Mesenchymal stem cell (in vitro differentiated cells and primary cell): ENCODE measurements at regions not wholly inside any gene's neighbourhood (a gene's known extent, or its start where the extent isn't known, plus 50 kb on each side); places are given as distances from the start of the nearest gene placed in this dataset.

ENCODE experiments used
- DNase-seq: peaks from one replicate; pipeline ENCODE4 v3.0.0-alpha.2; 2013
- H2AFZ ChIP-seq: one replicate; pipeline ENCODE4 v1.6.1; 2013; ENCODE audit warnings: low read depth, mild to moderate bottlenecking, control low read depth, inconsistent platforms, low read length, moderate library complexity
- H2AK5ac ChIP-seq: 2 replicates; pipeline ENCODE4 v1.6.1; 2013; ENCODE audit warnings: low read length, moderate library complexity, mild to moderate bottlenecking, inconsistent platforms; ENCODE audit not compliant: severe bottlenecking
- H2BK120ac ChIP-seq: one replicate; pipeline ENCODE4 v1.6.1; 2013; ENCODE audit warnings: low read depth, mild to moderate bottlenecking, inconsistent platforms, low read length, moderate library complexity
- H2BK12ac ChIP-seq, 2 experiments: one replicate each; pipeline ENCODE4 v1.6.1; 2013; ENCODE audit warnings: inconsistent platforms in 2 of 2, low read length in 2 of 2, mild to moderate bottlenecking in 2 of 2, moderate library complexity in 2 of 2, control low read depth in 1 of 2
- H2BK15ac ChIP-seq: one replicate; pipeline ENCODE4 v1.6.1; 2013; ENCODE audit warnings: mild to moderate bottlenecking, low read depth, inconsistent platforms; ENCODE audit not compliant: poor library complexity, severe bottlenecking
- H2BK5ac ChIP-seq: 2 replicates; pipeline ENCODE4 v1.6.1; 2013; ENCODE audit warnings: low read depth, mild to moderate bottlenecking, low read length, control low read depth, inconsistent platforms; ENCODE audit not compliant: poor library complexity, severe bottlenecking
- H3K14ac ChIP-seq, 2 experiments: one replicate each; pipeline ENCODE4 v1.6.1; 2013; ENCODE audit warnings: inconsistent platforms in 2 of 2, low read length in 2 of 2, control low read depth in 1 of 2, mild to moderate bottlenecking in 1 of 2, moderate library complexity in 1 of 2
- H3K18ac ChIP-seq, 2 experiments: one replicate each; pipeline ENCODE4 v1.6.1; 2013; ENCODE audit warnings: inconsistent platforms in 2 of 2, low read length in 2 of 2, control low read depth in 1 of 2, low read depth in 1 of 2, mild to moderate bottlenecking in 1 of 2
- H3K23ac ChIP-seq, 2 experiments: one replicate each; pipeline ENCODE4 v1.6.1; 2013; ENCODE audit warnings: inconsistent platforms in 2 of 2, low read length in 2 of 2, mild to moderate bottlenecking in 2 of 2, moderate library complexity in 2 of 2, control low read depth in 1 of 2
- H3K27ac ChIP-seq: 2 replicates; pipeline ENCODE4 v1.5.1; 2013; ENCODE audit warnings: mild to moderate bottlenecking, moderate library complexity, low read length, control low read depth, inconsistent platforms; ENCODE audit not compliant: poor library complexity, severe bottlenecking
- H3K27me3 ChIP-seq, 2 experiments: 2 replicates each; pipeline versions ENCODE4 v1.6.1 to v1.7.0; 2013; ENCODE audit warnings: low read length in 2 of 2, mild to moderate bottlenecking in 2 of 2, moderate library complexity in 2 of 2, control low read depth in 1 of 2, inconsistent platforms in 1 of 2; ENCODE audit not compliant: control insufficient read depth in 1 of 2, insufficient read depth in 1 of 2
- H3K36me3 ChIP-seq, 2 experiments: 2 replicates each; pipeline versions ENCODE4 v1.6.1 to v1.7.0; 2013; ENCODE audit warnings: low read length in 2 of 2, control low read depth in 1 of 2, inconsistent platforms in 1 of 2, low read depth in 1 of 2, mild to moderate bottlenecking in 1 of 2; ENCODE audit not compliant: insufficient read depth in 2 of 2, control insufficient read depth in 1 of 2
- H3K4ac ChIP-seq, 2 experiments: one replicate each; pipeline ENCODE4 v1.6.1; 2013; ENCODE audit warnings: inconsistent platforms in 2 of 2, low read length in 2 of 2, mild to moderate bottlenecking in 2 of 2, moderate library complexity in 2 of 2, control low read depth in 1 of 2, low read depth in 1 of 2
- H3K4me1 ChIP-seq: 2 replicates; pipeline ENCODE4 v1.6.1; 2013; ENCODE audit warnings: low read depth, low read length, control low read depth; ENCODE audit not compliant: control insufficient read depth, insufficient read depth
- H3K4me2 ChIP-seq: 2 replicates; pipeline ENCODE4 v1.6.1; 2013; ENCODE audit warnings: low read length, mild to moderate bottlenecking, inconsistent platforms; ENCODE audit not compliant: poor library complexity, severe bottlenecking
- H3K4me3 ChIP-seq, 2 experiments: 2 replicates each; pipeline versions ENCODE4 v1.5.1 to v1.7.0; 2013; ENCODE audit warnings: low read length in 2 of 2, mild to moderate bottlenecking in 2 of 2, control low read depth in 1 of 2, low read depth in 1 of 2; ENCODE audit not compliant: insufficient read depth in 1 of 2
- H3K79me1 ChIP-seq: replicated peaks from 2 replicates; pipeline ENCODE4 v1.6.1; 2013; ENCODE audit warnings: mild to moderate bottlenecking, control low read depth, low read length, inconsistent platforms; ENCODE audit not compliant: poor library complexity, severe bottlenecking
- H3K9ac ChIP-seq: 2 replicates; pipeline ENCODE4 v1.7.0; 2013; ENCODE audit warnings: mild to moderate bottlenecking, low read length, moderate library complexity
- H3K9me3 ChIP-seq: 2 replicates; pipeline ENCODE4 v1.7.0; 2013; ENCODE audit warnings: mild to moderate bottlenecking, low read length; ENCODE audit not compliant: control insufficient read depth
- H4K8ac ChIP-seq: one replicate; pipeline ENCODE4 v1.6.1; 2013; ENCODE audit warnings: inconsistent platforms, mild to moderate bottlenecking, low read length, moderate library complexity
- H4K91ac ChIP-seq: one replicate; pipeline ENCODE4 v1.6.1; 2013; ENCODE audit warnings: mild to moderate bottlenecking, low read length, inconsistent platforms
- WGBS: methylation state at CpG from one replicate; pipeline ENCODE4 v1.1.7; 2013; ENCODE audit warnings: mixed read lengths; 5-methylcytosine and 5-hydroxymethylcytosine counted together

DNA sequence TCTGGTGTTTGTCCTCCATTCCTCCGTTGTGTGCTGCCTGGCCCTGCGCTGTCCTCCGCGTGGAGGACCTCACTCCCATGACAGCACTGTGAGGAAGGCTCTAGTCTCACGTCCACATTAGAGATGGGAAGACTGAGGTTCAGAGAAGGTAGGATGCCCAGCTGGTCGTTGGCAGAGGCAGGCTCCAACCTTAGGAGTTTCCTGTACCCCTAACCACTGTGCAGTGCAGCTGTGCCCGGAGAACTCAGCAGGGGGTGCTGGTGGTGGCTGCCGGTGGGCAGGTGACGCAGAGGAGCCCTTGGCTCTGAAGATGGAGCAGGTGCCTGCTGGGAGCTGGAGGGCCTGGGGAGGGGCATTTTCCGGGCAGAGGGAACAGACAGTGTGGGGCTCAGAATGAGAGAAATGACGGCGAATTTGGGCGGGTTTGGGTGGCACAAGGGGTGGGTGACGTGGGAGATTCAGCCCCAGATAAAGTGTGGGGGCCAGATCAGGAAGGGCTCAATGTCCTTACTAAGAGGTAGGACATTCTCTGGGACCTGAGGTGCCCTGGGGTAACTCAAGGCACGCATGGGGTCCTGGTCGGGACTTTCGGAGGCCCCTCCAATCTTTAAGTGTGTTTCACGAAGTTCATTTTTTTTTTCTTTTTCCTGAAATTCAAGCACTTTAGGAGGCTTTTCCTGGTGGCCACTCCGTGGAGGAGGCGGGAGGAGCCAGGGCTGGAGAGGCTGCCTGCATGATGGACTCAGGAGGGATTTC, 535.0 kb downstream of the TBC1D22A start:
- no peak overlapping the region for H3K4me2 ChIP-seq
- H3K4me3 ChIP-seq = no peak overlapping the region
- no peak overlapping the region for H3K4ac ChIP-seq
- no peak overlapping the region for H3K9ac ChIP-seq
- H4K91ac ChIP-seq = no peak overlapping the region
- H3K4me1 ChIP-seq = no peaks in the 10 kb centered on the region
- no peak overlapping the region for H3K18ac ChIP-seq
- no peaks in the 10 kb centered on the region for H3K79me1 ChIP-seq
- peak overlapping the region; percentile 11 for H2AFZ ChIP-seq
- 82% methylated on average over 20 of the region's 20 CpGs for WGBS
- H3K27ac ChIP-seq = no peak overlapping the region
- no peak overlapping the region for H3K23ac ChIP-seq
- H3K27me3 ChIP-seq = peaks cover 0 to 32% of the 10 kb centered on the region in 2 experiments
- no peak for DNase-seq
- no peak overlapping the region for H3K14ac ChIP-seq
- no peaks in the 10 kb centered on the region for H3K36me3 ChIP-seq
- H2BK120ac ChIP-seq = no peak overlapping the region
- no peak overlapping the region for H2BK12ac ChIP-seq
- H2BK15ac ChIP-seq = no peak overlapping the region
- no peaks in the 10 kb centered on the region for H3K9me3 ChIP-seq
- no peak overlapping the region for H2AK5ac ChIP-seq
- H4K8ac ChIP-seq = no peak overlapping the region
- H2BK5ac ChIP-seq = no peak overlapping the region

DNA sequence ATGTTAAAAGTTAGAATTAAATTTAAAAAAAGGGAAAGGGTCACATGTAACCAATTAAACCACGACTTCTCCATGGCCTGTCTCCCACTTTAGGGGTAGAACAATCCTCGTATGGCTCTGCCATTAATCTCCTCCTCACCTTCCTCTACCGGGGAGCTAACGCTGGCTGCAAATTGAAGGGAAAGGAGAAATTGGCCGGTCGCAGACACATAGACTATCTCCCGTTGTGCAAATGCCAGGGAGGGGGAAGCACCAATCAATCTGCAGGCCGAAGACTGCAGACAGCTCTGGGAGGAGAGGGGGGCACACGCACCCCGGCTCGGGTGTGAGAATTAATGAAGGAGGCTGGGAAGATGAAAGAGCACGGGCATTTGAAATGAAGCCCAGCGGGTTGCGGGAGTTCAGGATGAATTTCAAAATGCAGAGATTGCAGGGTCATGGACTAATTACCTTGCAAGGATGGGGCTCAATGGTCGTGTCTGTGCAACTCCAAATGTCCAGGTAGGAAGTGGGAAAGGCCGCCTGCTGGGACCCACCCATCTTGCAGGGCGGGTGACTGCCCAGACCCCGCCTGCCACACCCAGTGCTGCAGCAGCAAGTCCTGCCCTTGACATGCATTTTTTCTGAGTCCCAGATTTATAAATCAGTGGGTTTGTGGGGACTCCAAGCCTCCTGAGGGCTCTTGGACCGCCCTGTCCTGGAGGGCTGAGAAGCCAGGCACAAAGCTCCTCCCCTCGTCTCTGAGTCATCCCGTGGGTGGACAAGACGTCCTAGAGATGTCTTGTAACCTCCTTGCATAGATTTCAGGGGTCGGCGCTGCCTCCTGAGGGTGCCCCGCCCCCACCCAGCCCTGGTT, 534.2 kb downstream of the TBC1D22A start:
- Histone ChIP-seq H2BK12ac (no peak overlapping the region), H3K27me3 (peaks cover 0 to 35% of the 10 kb centered on the region in 2 experiments), H2BK120ac (no peak overlapping the region), H2AFZ (no peak overlapping the region), H3K4me3 (no peak overlapping the region), H3K79me1 (no peaks in the 10 kb centered on the region), H2AK5ac (no peak overlapping the region), H3K27ac (no peak overlapping the region), H3K9me3 (no peaks in the 10 kb centered on the region), H3K23ac (no peak overlapping the region), H3K14ac (no peak overlapping the region), H4K91ac (no peak overlapping the region), H3K9ac (no peak overlapping the region), H3K4me2 (no peak overlapping the region), H3K4me1 (no peaks in the 10 kb centered on the region), H4K8ac (no peak overlapping the region), H3K4ac (no peak overlapping the region), H3K36me3 (no peaks in the 10 kb centered on the region), H2BK15ac (no peak overlapping the region), H2BK5ac (no peak overlapping the region), H3K18ac (no peak overlapping the region)
- DNase-seq = no peak
- 79% methylated on average over 25 of the region's 25 CpGs for WGBS

- Histone ChIP-seq H3K36me3 (no peaks in the 10 kb centered on the region), H3K23ac (no peak overlapping the region), H4K8ac (no peak overlapping the region), H3K4me2 (no peak overlapping the region), H2BK12ac (no peak overlapping the region), H3K4ac (no peak overlapping the region), H3K9ac (no peak overlapping the region), H2AK5ac (no peak overlapping the region), H3K4me3 (no peak overlapping the region), H2BK120ac (no peak overlapping the region), H2AFZ (no peak overlapping the region), H3K27ac (no peak overlapping the region), H3K9me3 (no peaks in the 10 kb centered on the region), H4K91ac (no peak overlapping the region), H3K14ac (no peak overlapping the region), H3K4me1 (no peaks in the 10 kb centered on the region), H3K79me1 (no peaks in the 10 kb centered on the region), H3K27me3 (peaks cover 0 to 41% of the 10 kb centered on the region in 2 experiments), H2BK5ac (no peak overlapping the region), H3K18ac (no peak overlapping the region), H2BK15ac (no peak overlapping the region)
- DNase-seq = no peak
- WGBS = 69% methylated on average over 9 of the region's 10 CpGs
These were observed 533.5 kb downstream of the TBC1D22A start for GRCh38 chr22:47295982-47296381.

DNA sequence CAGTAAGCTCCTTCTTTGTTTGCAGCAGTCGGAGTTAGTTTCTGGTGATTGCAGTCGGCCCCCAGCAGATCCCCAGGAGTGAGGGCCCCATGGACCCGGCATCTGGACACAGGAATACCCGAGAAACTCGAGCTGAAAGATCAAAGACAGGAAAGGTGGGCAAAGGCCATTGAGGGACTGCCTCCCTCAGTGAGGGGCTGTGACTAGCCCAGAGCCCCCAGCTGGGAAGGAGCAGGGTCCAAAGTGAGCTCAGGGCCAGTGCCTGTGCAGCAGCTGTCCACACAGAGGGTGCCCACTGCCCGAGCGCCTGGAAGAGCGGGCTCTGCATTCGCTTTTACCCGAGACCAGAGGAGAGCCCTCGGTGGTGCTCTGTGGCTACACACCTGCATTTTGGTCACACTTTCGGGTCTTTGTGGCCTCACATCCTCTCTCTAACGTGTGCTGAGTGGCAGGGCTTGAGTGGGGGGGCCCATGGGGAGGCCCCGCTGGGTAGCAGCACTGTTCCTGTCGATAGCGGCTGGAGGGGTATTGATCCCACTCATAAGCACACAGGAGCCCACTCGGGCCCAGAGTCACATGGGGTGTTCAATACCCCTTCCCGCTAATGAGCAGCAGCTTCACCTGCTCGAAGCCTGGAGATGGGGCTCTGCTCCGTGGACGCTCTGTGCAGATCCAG, 532.9 kb downstream of the TBC1D22A start:
- Histone ChIP-seq H4K91ac (no peak overlapping the region), H3K18ac (no peak overlapping the region), H3K79me1 (no peaks in the 10 kb centered on the region), H2AFZ (no peak overlapping the region), H3K4me1 (no peaks in the 10 kb centered on the region), H3K4me2 (no peak overlapping the region), H3K27ac (no peak overlapping the region), H2BK120ac (no peak overlapping the region), H4K8ac (no peak overlapping the region), H3K36me3 (no peaks in the 10 kb centered on the region), H3K9ac (no peak overlapping the region), H2AK5ac (no peak overlapping the region), H2BK15ac (no peak overlapping the region), H2BK5ac (no peak overlapping the region), H3K4ac (no peak overlapping the region), H3K9me3 (no peaks in the 10 kb centered on the region), H3K27me3 (peaks cover 0 to 45% of the 10 kb centered on the region in 2 experiments), H3K4me3 (no peak overlapping the region), H3K14ac (no peak overlapping the region), H2BK12ac (no peak overlapping the region), H3K23ac (no peak overlapping the region)
- WGBS = 76% methylated on average over 21 of the region's 21 CpGs
- DNase-seq = no peak
